IMR-90 (cell line): ENCODE measurements at regions not wholly inside any gene's neighbourhood (a gene's known extent, or its start where the extent isn't known, plus 50 kb on each side); places are given as distances from the start of the nearest gene placed in this dataset.

Experiments used
- ATAC-seq: fragments of 200-7000 bp; cut with Tn5 transposase; 2 replicates; pipeline ENCODE4 v1.9.1; 2020; ENCODE audit warnings: low read depth, mild to moderate bottlenecking, moderate library complexity
- BruUV-seq: library from RNA; stranded (reverse); fragments of 400-500 nt; replicated peaks from 2 replicates; lab custom pipeline; 2021; lab: Mats Ljungman, UMichigan
- CTCF ChIA-PET: fragments of 300-600 bp; formaldehyde crosslinking; extraction: SDS; loops from one replicate; lab custom pipeline; 2021; ENCODE audit warnings: antibody characterized with exemption; lab: Yijun Ruan, JAX
- POLR2A ChIA-PET: fragments of 300-600 bp; sonication (Branson Sonifier 250); formaldehyde crosslinking; loops from one replicate; lab custom pipeline; 2022; ENCODE audit warnings: antibody characterized with exemption; ENCODE audit not compliant: unreplicated experiment; lab: Charles Lee
- DNase-seq: peaks from one replicate; pipeline ENCODE4 v3.0.0; 2013
- H2AFZ ChIP-seq: replicated peaks from 2 replicates; pipeline ENCODE3; 2013; ENCODE audit warnings: low read length, mild to moderate bottlenecking; ENCODE audit not compliant: poor library complexity
- H2AK5ac ChIP-seq: 2 replicates; pipeline ENCODE4 v1.6.1; 2013; ENCODE audit warnings: low read depth, low read length, inconsistent platforms
- H2AK9ac ChIP-seq: replicated peaks from 2 replicates; pipeline ENCODE3; 2013; ENCODE audit warnings: mild to moderate bottlenecking, low read depth, low read length, moderate library complexity; ENCODE audit not compliant: poor library complexity
- H2BK120ac ChIP-seq: 2 replicates; pipeline ENCODE4 v1.6.1; 2013; ENCODE audit warnings: low read depth, low read length, inconsistent platforms
- H2BK15ac ChIP-seq: 3 replicates; pipeline ENCODE4 v1.6.1; 2013; ENCODE audit warnings: low read depth, low read length, inconsistent platforms
- H2BK20ac ChIP-seq: 2 replicates; pipeline ENCODE4 v1.6.1; 2013; ENCODE audit warnings: low read depth, mild to moderate bottlenecking, inconsistent platforms, low read length, moderate library complexity
- H2BK5ac ChIP-seq: 2 replicates; pipeline ENCODE4 v1.6.1; 2013; ENCODE audit warnings: mild to moderate bottlenecking, low read depth, low read length, inconsistent platforms; ENCODE audit not compliant: poor library complexity, severe bottlenecking
- H3K14ac ChIP-seq: replicated peaks from 2 replicates; pipeline ENCODE4 v1.6.1; 2013; ENCODE audit warnings: low read depth, low read length, inconsistent platforms
- H3K18ac ChIP-seq: 2 replicates; pipeline ENCODE4 v1.6.1; 2013; ENCODE audit warnings: low read depth, low read length, control low read depth
- H3K23ac ChIP-seq: 2 replicates; pipeline ENCODE4 v1.6.1; 2013; ENCODE audit warnings: low read depth, low read length, inconsistent platforms
- H3K27ac ChIP-seq: 2 replicates; pipeline ENCODE4 v1.5.1; 2013; ENCODE audit warnings: mild to moderate bottlenecking, control low read depth, low read length; ENCODE audit not compliant: insufficient read depth
- H3K27me3 ChIP-seq: 2 replicates; pipeline ENCODE4 v1.6.1; 2013; ENCODE audit warnings: low read length; ENCODE audit not compliant: control insufficient read depth, insufficient read depth
- H3K36me3 ChIP-seq: 2 replicates; pipeline ENCODE4 v1.6.1; 2013; ENCODE audit warnings: low read length, mixed read lengths; ENCODE audit not compliant: control insufficient read depth, insufficient read depth
- H3K4ac ChIP-seq: 2 replicates; pipeline ENCODE4 v1.6.1; 2013; ENCODE audit warnings: low read depth, low read length, inconsistent platforms
- H3K4me1 ChIP-seq: 2 replicates; pipeline ENCODE4 v1.6.1; 2013; ENCODE audit warnings: low read length, mixed read lengths; ENCODE audit not compliant: control insufficient read depth, insufficient read depth
- H3K4me2 ChIP-seq: 2 replicates; pipeline ENCODE4 v1.6.1; 2013; ENCODE audit warnings: low read depth, mild to moderate bottlenecking, control low read depth, low read length, moderate library complexity
- H3K4me3 ChIP-seq: 2 replicates; pipeline ENCODE4 v1.5.1; 2013; ENCODE audit warnings: low read depth, mild to moderate bottlenecking, control low read depth, low read length, moderate library complexity; ENCODE audit not compliant: insufficient read depth
- H3K56ac ChIP-seq: 2 replicates; pipeline ENCODE4 v1.6.1; 2013; ENCODE audit warnings: low read length, inconsistent platforms; ENCODE audit not compliant: insufficient read depth; ENCODE audit errors: extremely low read depth
- H3K79me1 ChIP-seq, 2 experiments: 2 replicates each; pipeline ENCODE4 v1.6.1; 2013; ENCODE audit warnings: low read length in 2 of 2, inconsistent platforms in 1 of 2, low read depth in 1 of 2
- H3K9ac ChIP-seq: 2 replicates; pipeline ENCODE4 v1.6.1; 2013; ENCODE audit warnings: low read depth, low read length, control low read depth
- H3K9me1 ChIP-seq: 2 replicates; pipeline ENCODE4 v1.6.1; 2013; ENCODE audit warnings: low read length, inconsistent platforms; ENCODE audit not compliant: insufficient read depth
- H3K9me3 ChIP-seq: 2 replicates; pipeline ENCODE4 v1.6.1; 2013; ENCODE audit warnings: low read length; ENCODE audit not compliant: control insufficient read depth, insufficient read depth
- H4K20me1 ChIP-seq: 2 replicates; pipeline ENCODE4 v1.6.1; 2013; ENCODE audit warnings: low read length, inconsistent platforms; ENCODE audit not compliant: insufficient read depth
- H4K5ac ChIP-seq: 2 replicates; pipeline ENCODE4 v1.6.1; 2013; ENCODE audit warnings: mild to moderate bottlenecking, low read depth, low read length, control low read depth
- H4K8ac ChIP-seq, 2 experiments: 2 replicates each; pipeline ENCODE4 v1.6.1; 2013; ENCODE audit warnings: low read depth in 2 of 2, low read length in 2 of 2, control low read depth in 1 of 2, inconsistent platforms in 1 of 2
- H4K91ac ChIP-seq: 2 replicates; pipeline ENCODE4 v1.6.1; 2013; ENCODE audit warnings: low read depth, low read length, inconsistent platforms; ENCODE audit not compliant: insufficient read depth
- CEBPB ChIP-seq: IDR thresholded peaks from 2 replicates; pipeline ENCODE4 v1.6.1; 2012; ENCODE audit warnings: low read depth, low read length, improper control_type of control experiment
- CHD1 ChIP-seq: IDR thresholded peaks from 2 replicates; pipeline ENCODE4 v1.6.1; 2012; ENCODE audit warnings: low read depth, low read length, improper control_type of control experiment
- MAZ ChIP-seq: IDR thresholded peaks from 2 replicates; pipeline ENCODE4 v1.6.1; 2012; ENCODE audit warnings: low read depth, mild to moderate bottlenecking, low read length, improper control_type of control experiment, moderate library complexity, borderline replicate concordance
- POLR2A ChIP-seq: IDR thresholded peaks from 2 replicates; pipeline ENCODE4 v1.6.1; 2012; ENCODE audit warnings: mild to moderate bottlenecking, low read depth, low read length
- RCOR1 ChIP-seq: IDR thresholded peaks from 2 replicates; pipeline ENCODE4 v1.6.1; 2012; ENCODE audit warnings: mild to moderate bottlenecking, low read length, improper control_type of control experiment; ENCODE audit not compliant: insufficient replicate concordance
- WGBS, 2 experiments: methylation state at CpG; one replicate each; pipeline versions ENCODE4 v1.1.5 to v1.1.7; 2013; ENCODE audit warnings: missing lambda C conversion rate in 2 of 2; ENCODE audit not compliant: insufficient read length in 1 of 2; ENCODE audit errors: extremely low coverage in 2 of 2; 5-methylcytosine and 5-hydroxymethylcytosine counted together
- dilution Hi-C: fragments of 300-500 bp; cut with HindIII; formaldehyde crosslinking; loops from one replicate; pipeline ENCODE4 v1.14.3; 2018; ENCODE audit warnings: low sequenced_read_pairs; ENCODE audit not compliant: unreplicated experiment
- in situ Hi-C: fragments of 300-500 bp; cut with MboI; formaldehyde crosslinking; loops from 3 replicates; pipeline ENCODE4 v1.14.3; 2019; ENCODE audit warnings: low sequenced_read_pairs, inconsistent platforms, mixed read lengths
- intact Hi-C: fragments of 100-400 bp; cut with micrococcal nuclease; formaldehyde crosslinking; loops from 2 replicates; pipeline ENCODE4 v1.10.0; 2022
- TF ChIP-seq, protein P1 (sequence below): fragments of 150-350 bp; IDR thresholded peaks from 2 replicates; pipeline ENCODE4 v1.6.1; 2016; ENCODE audit warnings: low read depth, mild to moderate bottlenecking, low read length, moderate library complexity, borderline replicate concordance

GRCh38 chr5:52443187-52443586 is 344.5 kb upstream of the ITGA1 start:
- ChIA-PET POLR2A (no interaction called here), CTCF (no interaction called here)
- no peak overlapping the region for H2BK5ac ChIP-seq
- no peak overlapping the region for H2BK120ac ChIP-seq
- no peaks in the 10 kb centered on the region for H3K4me1 ChIP-seq
- WGBS, 2 experiments = no CpG with 5 or more reads among the region's 3 CpGs
- no peak overlapping the region for H2BK15ac ChIP-seq
- H3K4ac ChIP-seq = no peak overlapping the region
- BruUV-seq = no TSS peak
- H3K9me1 ChIP-seq = no peaks in the 10 kb centered on the region
- H3K9me3 ChIP-seq = no peaks in the 10 kb centered on the region
- no peak overlapping the region for H3K4me3 ChIP-seq
- no peak for TF ChIP-seq CHD1
- TF ChIP-seq, protein P1, sequence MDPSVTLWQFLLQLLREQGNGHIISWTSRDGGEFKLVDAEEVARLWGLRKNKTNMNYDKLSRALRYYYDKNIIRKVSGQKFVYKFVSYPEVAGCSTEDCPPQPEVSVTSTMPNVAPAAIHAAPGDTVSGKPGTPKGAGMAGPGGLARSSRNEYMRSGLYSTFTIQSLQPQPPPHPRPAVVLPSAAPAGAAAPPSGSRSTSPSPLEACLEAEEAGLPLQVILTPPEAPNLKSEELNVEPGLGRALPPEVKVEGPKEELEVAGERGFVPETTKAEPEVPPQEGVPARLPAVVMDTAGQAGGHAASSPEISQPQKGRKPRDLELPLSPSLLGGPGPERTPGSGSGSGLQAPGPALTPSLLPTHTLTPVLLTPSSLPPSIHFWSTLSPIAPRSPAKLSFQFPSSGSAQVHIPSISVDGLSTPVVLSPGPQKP = no peak
- TF ChIP-seq MAZ = no peak
- TF ChIP-seq POLR2A = no peak
- no peak for TF ChIP-seq RCOR1
- 0 out of 2 replicates have a peak, but pooled peaks have one; percentile 21 for TF ChIP-seq CEBPB
- H2AK5ac ChIP-seq = no peak overlapping the region
- DNase-seq (no peak), ATAC-seq (no peak)
- dilution Hi-C loops = no loop called here
- no peak overlapping the region for H3K56ac ChIP-seq
- H3K36me3 ChIP-seq = no peaks in the 10 kb centered on the region
- H2AK9ac ChIP-seq = no peak overlapping the region
- no peak overlapping the region for H4K5ac ChIP-seq
- no peak overlapping the region for H3K23ac ChIP-seq
- no peak overlapping the region for H3K9ac ChIP-seq
- H4K20me1 ChIP-seq = no peaks in the 10 kb centered on the region
- H3K27ac ChIP-seq = no peak overlapping the region
- H4K8ac ChIP-seq = no peak overlapping the region
- no peak overlapping the region for H3K14ac ChIP-seq
- H3K27me3 ChIP-seq = no peaks in the 10 kb centered on the region
- H3K4me2 ChIP-seq = no peak overlapping the region
- no peaks in the 10 kb centered on the region for H3K79me1 ChIP-seq
- H3K18ac ChIP-seq = no peak overlapping the region
- in situ Hi-C loops = no loop called here
- H2AFZ ChIP-seq = no peak overlapping the region
- intact Hi-C loops = no loop called here
- H4K91ac ChIP-seq = no peak overlapping the region
- no peak overlapping the region for H2BK20ac ChIP-seq
